ENCODE measurements at regions not wholly inside any gene's neighbourhood (a gene's known extent, or its start where the extent isn't known, plus 50 kb on each side); places are given as distances from the start of the nearest gene placed in this dataset.

DNA sequence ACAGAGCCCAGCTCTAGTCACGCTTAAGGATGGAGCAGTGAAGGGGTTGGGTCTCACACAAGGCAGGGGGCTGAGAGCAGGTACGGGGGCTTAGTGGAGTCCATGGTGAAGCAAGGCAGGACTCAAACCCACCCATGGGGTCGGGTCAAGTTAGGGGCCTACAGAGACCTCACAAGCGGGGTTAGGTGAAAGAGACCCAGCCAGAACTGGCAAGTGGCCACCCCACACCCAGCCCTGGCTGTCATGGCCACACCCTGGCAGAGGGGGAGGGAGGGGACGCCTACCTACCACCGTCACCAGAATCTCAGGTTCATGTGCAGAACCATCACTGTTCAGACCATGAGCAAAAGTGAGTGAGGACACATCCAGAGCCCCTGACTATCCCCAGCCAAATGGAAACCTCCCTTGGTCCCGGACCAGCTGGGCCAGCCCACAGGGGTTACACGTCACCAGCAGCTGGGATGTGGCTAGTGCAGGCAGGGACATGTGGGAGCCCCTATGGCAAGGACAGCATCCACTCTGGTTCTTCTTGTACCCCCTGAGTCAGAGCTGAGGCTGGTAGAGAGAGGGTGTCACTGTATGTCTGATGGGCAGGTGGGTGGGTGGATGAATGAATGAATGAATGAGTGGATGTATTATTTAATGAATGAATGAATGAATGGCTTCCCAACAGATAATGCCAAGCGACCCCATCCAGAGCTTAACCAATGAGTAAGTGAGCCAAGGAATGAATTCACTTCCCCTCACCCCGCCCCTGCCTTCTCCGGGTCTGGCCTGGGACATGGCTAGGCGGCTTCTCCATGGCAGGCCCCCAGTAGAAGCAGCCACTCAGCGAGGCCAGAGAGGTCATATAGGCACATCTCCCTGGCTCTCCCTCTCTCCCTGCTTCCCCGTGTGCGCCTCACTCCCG is 681.6 kb downstream of the TBC1D22A start:
- TF ChIP-seq, protein P1, sequence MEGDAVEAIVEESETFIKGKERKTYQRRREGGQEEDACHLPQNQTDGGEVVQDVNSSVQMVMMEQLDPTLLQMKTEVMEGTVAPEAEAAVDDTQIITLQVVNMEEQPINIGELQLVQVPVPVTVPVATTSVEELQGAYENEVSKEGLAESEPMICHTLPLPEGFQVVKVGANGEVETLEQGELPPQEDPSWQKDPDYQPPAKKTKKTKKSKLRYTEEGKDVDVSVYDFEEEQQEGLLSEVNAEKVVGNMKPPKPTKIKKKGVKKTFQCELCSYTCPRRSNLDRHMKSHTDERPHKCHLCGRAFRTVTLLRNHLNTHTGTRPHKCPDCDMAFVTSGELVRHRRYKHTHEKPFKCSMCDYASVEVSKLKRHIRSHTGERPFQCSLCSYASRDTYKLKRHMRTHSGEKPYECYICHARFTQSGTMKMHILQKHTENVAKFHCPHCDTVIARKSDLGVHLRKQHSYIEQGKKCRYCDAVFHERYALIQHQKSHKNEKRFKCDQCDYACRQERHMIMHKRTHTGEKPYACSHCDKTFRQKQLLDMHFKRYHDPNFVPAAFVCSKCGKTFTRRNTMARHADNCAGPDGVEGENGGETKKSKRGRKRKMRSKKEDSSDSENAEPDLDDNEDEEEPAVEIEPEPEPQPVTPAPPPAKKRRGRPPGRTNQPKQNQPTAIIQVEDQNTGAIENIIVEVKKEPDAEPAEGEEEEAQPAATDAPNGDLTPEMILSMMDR (IDR thresholded peaks at IDR 0.05; ENCODE audit: insufficient read depth, low read length, poor library complexity, severe bottlenecking), result no peak
- no peak for TF ChIP-seq EZH2phosphoT487 (conservative IDR thresholded peaks at IDR 0.05; ENCODE audit: low read length)
